ENCODE measurements at regions not wholly inside any gene's neighbourhood (a gene's known extent, or its start where the extent isn't known, plus 50 kb on each side); places are given as distances from the start of the nearest gene placed in this dataset.

DNA sequence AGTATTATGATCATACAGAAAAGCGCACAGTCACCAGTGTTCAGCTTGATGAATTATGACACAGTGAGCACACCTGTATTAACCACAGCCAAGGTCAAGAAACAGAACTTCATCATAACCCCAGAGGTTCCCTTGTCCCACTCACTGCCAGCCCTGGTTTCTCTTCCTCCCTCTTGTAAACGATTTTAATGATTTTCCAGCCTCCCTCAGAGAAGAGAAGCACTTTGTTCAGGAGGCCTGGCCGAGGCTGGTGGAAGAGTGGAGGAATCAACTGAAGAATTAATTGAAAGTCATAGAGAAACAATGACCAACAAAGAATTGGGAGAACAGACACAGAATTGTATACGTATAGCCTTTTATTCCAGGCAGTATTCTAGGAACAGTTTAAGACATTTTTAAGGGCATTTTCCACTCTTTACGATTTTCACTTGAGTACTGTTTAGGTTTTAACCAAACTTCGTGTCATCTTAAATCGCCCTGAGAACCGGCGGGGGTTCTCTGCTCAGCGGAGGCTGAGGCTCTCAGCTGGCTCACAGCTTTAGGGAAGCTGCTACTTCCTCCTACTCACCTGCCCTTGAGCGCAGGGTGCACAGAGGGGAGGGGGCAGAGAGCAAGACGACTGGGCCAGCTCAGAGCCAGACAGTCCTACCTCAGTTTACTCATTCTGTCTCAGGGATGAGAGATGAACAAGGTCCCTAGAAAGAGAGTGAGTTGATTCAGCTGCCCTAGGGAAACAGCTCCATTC is 108.6 kb downstream of the AKAP11 start:
- TF ChIP-seq, protein P1, sequence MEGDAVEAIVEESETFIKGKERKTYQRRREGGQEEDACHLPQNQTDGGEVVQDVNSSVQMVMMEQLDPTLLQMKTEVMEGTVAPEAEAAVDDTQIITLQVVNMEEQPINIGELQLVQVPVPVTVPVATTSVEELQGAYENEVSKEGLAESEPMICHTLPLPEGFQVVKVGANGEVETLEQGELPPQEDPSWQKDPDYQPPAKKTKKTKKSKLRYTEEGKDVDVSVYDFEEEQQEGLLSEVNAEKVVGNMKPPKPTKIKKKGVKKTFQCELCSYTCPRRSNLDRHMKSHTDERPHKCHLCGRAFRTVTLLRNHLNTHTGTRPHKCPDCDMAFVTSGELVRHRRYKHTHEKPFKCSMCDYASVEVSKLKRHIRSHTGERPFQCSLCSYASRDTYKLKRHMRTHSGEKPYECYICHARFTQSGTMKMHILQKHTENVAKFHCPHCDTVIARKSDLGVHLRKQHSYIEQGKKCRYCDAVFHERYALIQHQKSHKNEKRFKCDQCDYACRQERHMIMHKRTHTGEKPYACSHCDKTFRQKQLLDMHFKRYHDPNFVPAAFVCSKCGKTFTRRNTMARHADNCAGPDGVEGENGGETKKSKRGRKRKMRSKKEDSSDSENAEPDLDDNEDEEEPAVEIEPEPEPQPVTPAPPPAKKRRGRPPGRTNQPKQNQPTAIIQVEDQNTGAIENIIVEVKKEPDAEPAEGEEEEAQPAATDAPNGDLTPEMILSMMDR (optimal IDR thresholded peaks at IDR 0.05 in 1 of 3, IDR thresholded peaks at IDR 0.05 in 1 of 3, conservative IDR thresholded peaks at IDR 0.05 in 1 of 3; ENCODE audit: extremely low read depth in 1 of 3, insufficient read depth in 2 of 3, low read length in 3 of 3) = no peak
- no peak for TF ChIP-seq EZH2 (IDR thresholded peaks at IDR 0.05; ENCODE audit: low read length)

Measured in keratinocyte (primary cell).